ENCODE measurements at regions not wholly inside any gene's neighbourhood (a gene's known extent, or its start where the extent isn't known, plus 50 kb on each side); places are given as distances from the start of the nearest gene placed in this dataset.

- peaks cover 3% of the 10 kb centered on the region for H3K9me3 Mint-ChIP-seq (ENCODE audit: unreplicated experiment)
- TF ChIP-seq, protein P1, sequence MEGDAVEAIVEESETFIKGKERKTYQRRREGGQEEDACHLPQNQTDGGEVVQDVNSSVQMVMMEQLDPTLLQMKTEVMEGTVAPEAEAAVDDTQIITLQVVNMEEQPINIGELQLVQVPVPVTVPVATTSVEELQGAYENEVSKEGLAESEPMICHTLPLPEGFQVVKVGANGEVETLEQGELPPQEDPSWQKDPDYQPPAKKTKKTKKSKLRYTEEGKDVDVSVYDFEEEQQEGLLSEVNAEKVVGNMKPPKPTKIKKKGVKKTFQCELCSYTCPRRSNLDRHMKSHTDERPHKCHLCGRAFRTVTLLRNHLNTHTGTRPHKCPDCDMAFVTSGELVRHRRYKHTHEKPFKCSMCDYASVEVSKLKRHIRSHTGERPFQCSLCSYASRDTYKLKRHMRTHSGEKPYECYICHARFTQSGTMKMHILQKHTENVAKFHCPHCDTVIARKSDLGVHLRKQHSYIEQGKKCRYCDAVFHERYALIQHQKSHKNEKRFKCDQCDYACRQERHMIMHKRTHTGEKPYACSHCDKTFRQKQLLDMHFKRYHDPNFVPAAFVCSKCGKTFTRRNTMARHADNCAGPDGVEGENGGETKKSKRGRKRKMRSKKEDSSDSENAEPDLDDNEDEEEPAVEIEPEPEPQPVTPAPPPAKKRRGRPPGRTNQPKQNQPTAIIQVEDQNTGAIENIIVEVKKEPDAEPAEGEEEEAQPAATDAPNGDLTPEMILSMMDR (IDR thresholded peaks at IDR 0.05; ENCODE audit: partially characterized antibody, unreplicated experiment): no peak
- H3K27ac Mint-ChIP-seq (ENCODE audit: unreplicated experiment): no peak overlapping the region
- H3K36me3 Mint-ChIP-seq (ENCODE audit: unreplicated experiment): no peaks in the 10 kb centered on the region
- H3K4me1 Mint-ChIP-seq (ENCODE audit: low read depth, unreplicated experiment): no peaks in the 10 kb centered on the region
- DNase-seq: no peak
- H3K4me3 Mint-ChIP-seq (ENCODE audit: unreplicated experiment): no peak overlapping the region
- peaks cover 1% of the 10 kb centered on the region for H3K27me3 Mint-ChIP-seq (ENCODE audit: unreplicated experiment)
These were observed 105.5 kb downstream of the COPS8 start for GRCh38 chr2:237190966-237191713.

- Mint-ChIP-seq H3K36me3 (ENCODE audit: unreplicated experiment) (no peaks in the 10 kb centered on the region), H3K4me1 (ENCODE audit: low read depth, unreplicated experiment) (peaks cover 2% of the 10 kb centered on the region), H3K27me3 (ENCODE audit: unreplicated experiment) (peaks cover 2% of the 10 kb centered on the region), H3K27ac (ENCODE audit: unreplicated experiment) (no peak overlapping the region), H3K4me3 (ENCODE audit: unreplicated experiment) (no peak overlapping the region), H3K9me3 (ENCODE audit: unreplicated experiment) (peaks cover 3% of the 10 kb centered on the region)
- DNase-seq: no peak
- TF ChIP-seq, protein P1 (IDR thresholded peaks at IDR 0.05; ENCODE audit: partially characterized antibody, unreplicated experiment): no peak
These were observed 106.0 kb downstream of the COPS8 start for GRCh38 chr2:237191714-237192081.

- Mint-ChIP-seq H3K4me1 (ENCODE audit: low read depth, unreplicated experiment) (peaks cover 4% of the 10 kb centered on the region), H3K27me3 (ENCODE audit: unreplicated experiment) (peaks cover 5% of the 10 kb centered on the region), H3K36me3 (ENCODE audit: unreplicated experiment) (no peaks in the 10 kb centered on the region), H3K4me3 (ENCODE audit: unreplicated experiment) (no peak overlapping the region), H3K27ac (ENCODE audit: unreplicated experiment) (no peak overlapping the region), H3K9me3 (ENCODE audit: unreplicated experiment) (peaks cover 3% of the 10 kb centered on the region)
- TF ChIP-seq, protein P1 (IDR thresholded peaks at IDR 0.05; ENCODE audit: partially characterized antibody, unreplicated experiment): no peak
- DNase-seq: no peak
These were observed 107.2 kb downstream of the COPS8 start for GRCh38 chr2:237192881-237193280.

GRCh38 chr2:237193436-237193835, 107.7 kb downstream of the COPS8 start:
- Mint-ChIP-seq H3K27me3 (ENCODE audit: unreplicated experiment) (peaks cover 5% of the 10 kb centered on the region), H3K27ac (ENCODE audit: unreplicated experiment) (no peak overlapping the region), H3K4me1 (ENCODE audit: low read depth, unreplicated experiment) (peaks cover 4% of the 10 kb centered on the region), H3K4me3 (ENCODE audit: unreplicated experiment) (no peak overlapping the region), H3K9me3 (ENCODE audit: unreplicated experiment) (peaks cover 3% of the 10 kb centered on the region), H3K36me3 (ENCODE audit: unreplicated experiment) (no peaks in the 10 kb centered on the region)
- no peak for DNase-seq
- TF ChIP-seq, protein P1 (IDR thresholded peaks at IDR 0.05; ENCODE audit: partially characterized antibody, unreplicated experiment): no peak

- TF ChIP-seq, protein P1 (IDR thresholded peaks at IDR 0.05; ENCODE audit: partially characterized antibody, unreplicated experiment): no peak
- peaks cover 4% of the 10 kb centered on the region for H3K4me1 Mint-ChIP-seq (ENCODE audit: low read depth, unreplicated experiment)
- H3K36me3 Mint-ChIP-seq (ENCODE audit: unreplicated experiment): no peaks in the 10 kb centered on the region
- peaks cover 5% of the 10 kb centered on the region for H3K27me3 Mint-ChIP-seq (ENCODE audit: unreplicated experiment)
- H3K4me3 Mint-ChIP-seq (ENCODE audit: unreplicated experiment): no peak overlapping the region
- peaks cover 3% of the 10 kb centered on the region for H3K9me3 Mint-ChIP-seq (ENCODE audit: unreplicated experiment)
- DNase-seq: no peak
- H3K27ac Mint-ChIP-seq (ENCODE audit: unreplicated experiment): no peak overlapping the region
These were observed 108.4 kb downstream of the COPS8 start for GRCh38 chr2:237194081-237194480.

Measured in glutamatergic neuron (in vitro differentiated cells).